ENCODE measurements at regions not wholly inside any gene's neighbourhood (a gene's known extent, or its start where the extent isn't known, plus 50 kb on each side); places are given as distances from the start of the nearest gene placed in this dataset.

- TF ChIP-seq CTCF (conservative IDR thresholded peaks at IDR 0.05; ENCODE audit: low read depth, low read length) (no peak), EZH2phosphoT487 (IDR thresholded peaks at IDR 0.05; ENCODE audit: borderline replicate concordance, low read length) (no peak)
These were observed 109.4 kb upstream of the PCGF5 start for GRCh38 chr10:91111060-91111459.

Data from PC-3 (cell line).